Transverse colon (tissue), 4 donors: ENCODE measurements at regions not wholly inside any gene's neighbourhood (a gene's known extent, or its start where the extent isn't known, plus 50 kb on each side); places are given as distances from the start of the nearest gene placed in this dataset.

ENCODE experiments used
- POLR2A ChIP-seq: fragments of 450-650 bp; IDR thresholded peaks from one replicate; pipeline ENCODE4 v1.6.1; 2016; ENCODE audit warnings: antibody characterized with exemption, mild to moderate bottlenecking, moderate library complexity
- POLR2AphosphoS5 ChIP-seq, 3 donors: sonication (generic); formaldehyde crosslinking; IDR thresholded peaks; one replicate each; pipeline ENCODE4 v1.6.1; 2016; ENCODE audit warnings: antibody characterized with exemption in 3 of 3
- TF ChIP-seq, protein P1 (sequence below), 5 experiments: fragments of 200-600 bp in 3 of 5; fragments of 450-650 bp in 2 of 5; sonication (generic) in 3 of 5; IDR thresholded peaks; 1 replicate in 2 of 5; 2 replicates in 3 of 5; pipeline ENCODE4 v1.5.1; 2016 to 2017; ENCODE audit warnings: antibody characterized with exemption in 5 of 5, inconsistent platforms in 3 of 5, mild to moderate bottlenecking in 2 of 5, moderate library complexity in 1 of 5

DNA sequence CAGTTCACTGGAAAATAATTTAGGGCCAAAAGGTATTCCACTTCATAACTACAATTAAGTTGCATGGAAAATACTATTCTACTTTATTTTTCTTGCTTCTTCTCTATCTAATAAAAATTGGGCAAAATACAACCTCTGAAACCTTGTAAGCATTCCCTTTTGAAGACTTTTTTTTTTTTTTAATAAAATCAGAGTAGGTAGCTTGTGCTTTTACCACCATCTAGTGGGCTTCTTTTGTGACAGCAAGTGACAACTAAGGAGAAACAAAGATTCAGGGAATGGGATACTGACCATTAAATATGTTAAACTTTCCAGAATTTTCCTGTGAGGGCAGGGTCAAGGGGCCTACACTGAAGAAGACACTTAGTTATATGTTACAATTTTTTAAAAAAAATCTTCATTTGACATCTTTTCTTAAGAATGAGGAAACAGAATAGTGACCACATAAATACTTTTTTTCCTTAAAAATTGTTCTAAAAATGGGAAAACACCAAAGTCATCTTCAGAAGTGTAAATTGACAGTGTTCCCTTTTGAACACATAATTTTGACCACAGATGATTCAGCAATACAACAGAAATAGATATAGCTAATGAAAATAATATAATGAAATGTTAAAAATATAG is 1183.2 kb upstream of the ACVR2A start:
- TF ChIP-seq, protein P1, sequence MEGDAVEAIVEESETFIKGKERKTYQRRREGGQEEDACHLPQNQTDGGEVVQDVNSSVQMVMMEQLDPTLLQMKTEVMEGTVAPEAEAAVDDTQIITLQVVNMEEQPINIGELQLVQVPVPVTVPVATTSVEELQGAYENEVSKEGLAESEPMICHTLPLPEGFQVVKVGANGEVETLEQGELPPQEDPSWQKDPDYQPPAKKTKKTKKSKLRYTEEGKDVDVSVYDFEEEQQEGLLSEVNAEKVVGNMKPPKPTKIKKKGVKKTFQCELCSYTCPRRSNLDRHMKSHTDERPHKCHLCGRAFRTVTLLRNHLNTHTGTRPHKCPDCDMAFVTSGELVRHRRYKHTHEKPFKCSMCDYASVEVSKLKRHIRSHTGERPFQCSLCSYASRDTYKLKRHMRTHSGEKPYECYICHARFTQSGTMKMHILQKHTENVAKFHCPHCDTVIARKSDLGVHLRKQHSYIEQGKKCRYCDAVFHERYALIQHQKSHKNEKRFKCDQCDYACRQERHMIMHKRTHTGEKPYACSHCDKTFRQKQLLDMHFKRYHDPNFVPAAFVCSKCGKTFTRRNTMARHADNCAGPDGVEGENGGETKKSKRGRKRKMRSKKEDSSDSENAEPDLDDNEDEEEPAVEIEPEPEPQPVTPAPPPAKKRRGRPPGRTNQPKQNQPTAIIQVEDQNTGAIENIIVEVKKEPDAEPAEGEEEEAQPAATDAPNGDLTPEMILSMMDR (IDR thresholded peaks at IDR 0.05) = peak in 4 of 5 experiments; percentile 19 to 40 (median 30)
- TF ChIP-seq POLR2AphosphoS5 (IDR thresholded peaks at IDR 0.05) = no peak
- TF ChIP-seq POLR2A = no peak
